ENCODE measurements at regions not wholly inside any gene's neighbourhood (a gene's known extent, or its start where the extent isn't known, plus 50 kb on each side); places are given as distances from the start of the nearest gene placed in this dataset.

DNA sequence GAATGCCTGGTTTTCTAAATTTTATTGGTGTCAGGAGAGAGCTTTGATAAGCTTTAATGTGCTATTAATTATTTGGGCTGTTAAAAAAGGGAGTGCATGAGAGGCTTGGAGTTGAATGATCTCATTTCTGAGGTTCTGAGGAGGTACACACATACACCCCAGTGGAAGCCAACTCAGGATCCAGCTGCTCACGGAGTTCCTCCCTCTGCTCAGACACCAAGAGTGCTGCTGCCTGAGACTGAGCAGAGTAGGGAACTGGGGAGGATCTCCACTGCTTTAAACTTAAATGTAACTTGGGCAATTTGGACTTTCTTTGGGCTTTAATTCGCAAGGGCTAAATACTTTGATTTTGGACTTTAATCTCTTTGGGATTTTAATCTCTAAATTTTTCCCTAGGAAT lies 414.4 kb upstream of the CADM1 start:
- no peak for TF ChIP-seq POLR2AphosphoS5 (IDR thresholded peaks at IDR 0.05)
- no peak for TF ChIP-seq EZH2 (IDR thresholded peaks at IDR 0.05; ENCODE audit: borderline replicate concordance, insufficient read depth, low read length, poor library complexity, severe bottlenecking)
- TF ChIP-seq, protein P1, sequence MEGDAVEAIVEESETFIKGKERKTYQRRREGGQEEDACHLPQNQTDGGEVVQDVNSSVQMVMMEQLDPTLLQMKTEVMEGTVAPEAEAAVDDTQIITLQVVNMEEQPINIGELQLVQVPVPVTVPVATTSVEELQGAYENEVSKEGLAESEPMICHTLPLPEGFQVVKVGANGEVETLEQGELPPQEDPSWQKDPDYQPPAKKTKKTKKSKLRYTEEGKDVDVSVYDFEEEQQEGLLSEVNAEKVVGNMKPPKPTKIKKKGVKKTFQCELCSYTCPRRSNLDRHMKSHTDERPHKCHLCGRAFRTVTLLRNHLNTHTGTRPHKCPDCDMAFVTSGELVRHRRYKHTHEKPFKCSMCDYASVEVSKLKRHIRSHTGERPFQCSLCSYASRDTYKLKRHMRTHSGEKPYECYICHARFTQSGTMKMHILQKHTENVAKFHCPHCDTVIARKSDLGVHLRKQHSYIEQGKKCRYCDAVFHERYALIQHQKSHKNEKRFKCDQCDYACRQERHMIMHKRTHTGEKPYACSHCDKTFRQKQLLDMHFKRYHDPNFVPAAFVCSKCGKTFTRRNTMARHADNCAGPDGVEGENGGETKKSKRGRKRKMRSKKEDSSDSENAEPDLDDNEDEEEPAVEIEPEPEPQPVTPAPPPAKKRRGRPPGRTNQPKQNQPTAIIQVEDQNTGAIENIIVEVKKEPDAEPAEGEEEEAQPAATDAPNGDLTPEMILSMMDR (IDR thresholded peaks at IDR 0.05; ENCODE audit: poor library complexity, severe bottlenecking): no peak
- TF ChIP-seq SMC3 (conservative IDR thresholded peaks at IDR 0.05; ENCODE audit: poor library complexity): no peak
- no peak for TF ChIP-seq RAD21 (conservative IDR thresholded peaks at IDR 0.05)
- no peak for TF ChIP-seq MXI1 (conservative IDR thresholded peaks at IDR 0.05; ENCODE audit: poor library complexity, severe bottlenecking)
- no peak overlapping the region for H3K4me3 ChIP-seq (ENCODE audit: low read length)
- no peaks in the 10 kb centered on the region for H3K36me3 ChIP-seq (ENCODE audit: insufficient read depth, low read length)
- H3K9me3 ChIP-seq (ENCODE audit: low read length): no peaks in the 10 kb centered on the region
- H3K4me2 ChIP-seq (ENCODE audit: low read length): no peak overlapping the region
- no peaks in the 10 kb centered on the region for H3K27me3 ChIP-seq (ENCODE audit: insufficient read depth, low read depth, low read length)
- H3F3A ChIP-seq (ENCODE audit: insufficient read depth, low read length, poor library complexity, severe bottlenecking): no peaks in the 10 kb centered on the region
- H3K27ac ChIP-seq (ENCODE audit: low read length): no peak overlapping the region
- H3K9me2 ChIP-seq (ENCODE audit: insufficient read depth, low read length): no peaks in the 10 kb centered on the region
- no peak overlapping the region for H2AFZ ChIP-seq (ENCODE audit: low read depth, low read length)
- H3K9ac ChIP-seq (ENCODE audit: low read length): no peak overlapping the region
- no peaks in the 10 kb centered on the region for H3K79me2 ChIP-seq (replicated peaks; ENCODE audit: insufficient read depth, low read length)
- H4K20me1 ChIP-seq (ENCODE audit: insufficient read depth): no peaks in the 10 kb centered on the region

- TF ChIP-seq TAF1 (IDR thresholded peaks at IDR 0.05; ENCODE audit: low read depth) (no peak), RAD21 (conservative IDR thresholded peaks at IDR 0.05) (no peak), EP300 (conservative IDR thresholded peaks at IDR 0.05; ENCODE audit: poor library complexity, severe bottlenecking) (no peak), EZH2 (IDR thresholded peaks at IDR 0.05; ENCODE audit: borderline replicate concordance, insufficient read depth, low read length, poor library complexity, severe bottlenecking) (no peak), SMC3 (conservative IDR thresholded peaks at IDR 0.05; ENCODE audit: poor library complexity) (no peak), POLR2AphosphoS5 (IDR thresholded peaks at IDR 0.05) (no peak), MXI1 (conservative IDR thresholded peaks at IDR 0.05; ENCODE audit: poor library complexity, severe bottlenecking) (no peak)
- TF ChIP-seq, protein P2, sequence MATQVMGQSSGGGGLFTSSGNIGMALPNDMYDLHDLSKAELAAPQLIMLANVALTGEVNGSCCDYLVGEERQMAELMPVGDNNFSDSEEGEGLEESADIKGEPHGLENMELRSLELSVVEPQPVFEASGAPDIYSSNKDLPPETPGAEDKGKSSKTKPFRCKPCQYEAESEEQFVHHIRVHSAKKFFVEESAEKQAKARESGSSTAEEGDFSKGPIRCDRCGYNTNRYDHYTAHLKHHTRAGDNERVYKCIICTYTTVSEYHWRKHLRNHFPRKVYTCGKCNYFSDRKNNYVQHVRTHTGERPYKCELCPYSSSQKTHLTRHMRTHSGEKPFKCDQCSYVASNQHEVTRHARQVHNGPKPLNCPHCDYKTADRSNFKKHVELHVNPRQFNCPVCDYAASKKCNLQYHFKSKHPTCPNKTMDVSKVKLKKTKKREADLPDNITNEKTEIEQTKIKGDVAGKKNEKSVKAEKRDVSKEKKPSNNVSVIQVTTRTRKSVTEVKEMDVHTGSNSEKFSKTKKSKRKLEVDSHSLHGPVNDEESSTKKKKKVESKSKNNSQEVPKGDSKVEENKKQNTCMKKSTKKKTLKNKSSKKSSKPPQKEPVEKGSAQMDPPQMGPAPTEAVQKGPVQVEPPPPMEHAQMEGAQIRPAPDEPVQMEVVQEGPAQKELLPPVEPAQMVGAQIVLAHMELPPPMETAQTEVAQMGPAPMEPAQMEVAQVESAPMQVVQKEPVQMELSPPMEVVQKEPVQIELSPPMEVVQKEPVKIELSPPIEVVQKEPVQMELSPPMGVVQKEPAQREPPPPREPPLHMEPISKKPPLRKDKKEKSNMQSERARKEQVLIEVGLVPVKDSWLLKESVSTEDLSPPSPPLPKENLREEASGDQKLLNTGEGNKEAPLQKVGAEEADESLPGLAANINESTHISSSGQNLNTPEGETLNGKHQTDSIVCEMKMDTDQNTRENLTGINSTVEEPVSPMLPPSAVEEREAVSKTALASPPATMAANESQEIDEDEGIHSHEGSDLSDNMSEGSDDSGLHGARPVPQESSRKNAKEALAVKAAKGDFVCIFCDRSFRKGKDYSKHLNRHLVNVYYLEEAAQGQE (IDR thresholded peaks at IDR 0.05; ENCODE audit: borderline replicate concordance): no peak
- TF ChIP-seq, protein P1 (IDR thresholded peaks at IDR 0.05; ENCODE audit: poor library complexity, severe bottlenecking): no peak
- no peaks in the 10 kb centered on the region for H3K9me3 ChIP-seq (ENCODE audit: low read length)
- no peaks in the 10 kb centered on the region for H4K20me1 ChIP-seq (ENCODE audit: insufficient read depth)
- H3K9ac ChIP-seq (ENCODE audit: low read length): no peak overlapping the region
- no peaks in the 10 kb centered on the region for H3K36me3 ChIP-seq (ENCODE audit: insufficient read depth, low read length)
- H3K4me3 ChIP-seq (ENCODE audit: low read length): no peak overlapping the region
- H3K9me2 ChIP-seq (ENCODE audit: insufficient read depth, low read length): no peaks in the 10 kb centered on the region
- H3K27me3 ChIP-seq (ENCODE audit: insufficient read depth, low read depth, low read length): no peaks in the 10 kb centered on the region
- H3K4me2 ChIP-seq (ENCODE audit: low read length): no peak overlapping the region
- no peak overlapping the region for H3K27ac ChIP-seq (ENCODE audit: low read length)
- no peaks in the 10 kb centered on the region for H3K79me2 ChIP-seq (replicated peaks; ENCODE audit: insufficient read depth, low read length)
- no peak overlapping the region for H2AFZ ChIP-seq (ENCODE audit: low read depth, low read length)
- H3F3A ChIP-seq (ENCODE audit: insufficient read depth, low read length, poor library complexity, severe bottlenecking): no peaks in the 10 kb centered on the region
These were observed 412.4 kb upstream of the CADM1 start for GRCh38 chr11:115916608-115917007.

Measured in neural cell (in vitro differentiated cells).